ENCODE measurements at regions not wholly inside any gene's neighbourhood (a gene's known extent, or its start where the extent isn't known, plus 50 kb on each side); places are given as distances from the start of the nearest gene placed in this dataset.
"Not testable (repeated sequence)": the region's sequence is repeated elsewhere in the genome, so short reads cannot be mapped to it uniquely, and the experiment has no call there.

- peak; percentile 19 to 24 for DNase-seq (ENCODE audit: low read depth in 2 of 2)
Measured at GRCh38 chr6:8180327-8181159, 78.2 kb upstream of the EEF1E1 start.

DNA sequence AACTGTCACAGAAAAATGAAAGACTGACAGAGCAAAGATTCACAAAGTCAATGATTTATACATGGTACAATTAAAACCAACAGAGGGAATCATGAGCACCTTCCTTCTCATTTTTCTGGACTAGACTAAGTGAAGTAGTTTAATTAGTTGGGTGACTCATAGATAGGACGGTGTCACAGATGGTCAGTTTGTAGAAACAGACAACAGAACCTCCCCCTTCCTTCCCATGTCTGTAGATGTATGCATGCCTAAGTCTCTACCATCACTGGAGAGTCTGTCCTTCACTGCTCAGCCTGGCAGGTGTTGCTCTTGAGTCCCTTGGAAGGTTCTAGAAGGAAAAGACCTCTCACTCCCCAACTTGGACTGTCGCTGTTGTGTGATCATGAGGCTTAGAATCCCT, 75.4 kb upstream of the EEF1E1 start:
- no peak for DNase-seq (ENCODE audit: low read depth in 2 of 2)

GRCh38 chr6:8175046-8175777, 72.9 kb upstream of the EEF1E1 start:
- DNase-seq (ENCODE audit: low read depth in 2 of 2), result no peak

DNA sequence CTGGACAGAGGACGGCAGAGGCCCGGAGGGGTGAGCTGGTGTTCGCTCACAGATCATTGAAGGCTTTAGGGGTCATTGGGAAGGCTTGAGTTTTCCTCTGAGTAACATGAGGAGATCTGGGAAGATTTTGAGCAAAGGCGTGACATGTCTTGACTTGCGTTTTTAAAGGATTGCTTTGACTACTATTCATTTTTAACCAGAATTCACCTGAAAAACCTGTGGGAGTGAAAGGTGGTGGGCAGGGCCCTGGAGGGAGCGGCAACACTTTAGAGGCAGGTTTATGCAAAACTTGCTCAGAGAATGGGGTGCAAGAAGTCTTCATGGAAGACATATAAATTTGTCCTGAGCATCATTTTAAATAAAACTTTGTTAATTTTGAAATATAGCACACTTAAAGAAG, 72.2 kb upstream of the EEF1E1 start:
- DNase-seq (ENCODE audit: low read depth in 2 of 2), result no peak

DNA sequence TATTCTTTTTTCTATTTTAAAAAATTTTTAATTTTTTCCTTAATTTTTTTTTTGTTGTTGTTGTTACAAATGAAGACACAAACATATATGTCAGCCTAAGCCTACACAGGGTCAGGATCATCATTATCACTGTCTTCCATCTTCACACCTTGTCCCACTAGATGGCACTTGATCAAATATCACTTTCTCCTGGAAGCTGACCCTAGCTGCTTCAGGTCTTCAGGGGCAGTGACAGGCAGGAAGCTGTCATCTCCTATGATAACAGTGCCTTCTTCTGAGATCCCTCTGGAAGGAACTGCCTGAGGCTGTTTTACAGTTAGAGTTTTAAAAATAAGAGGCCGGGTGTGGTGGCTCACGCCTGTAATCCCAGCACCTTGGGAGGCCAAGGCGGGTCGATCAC, 70.2 kb upstream of the EEF1E1 start:
- DNase-seq (ENCODE audit: low read depth in 2 of 2), result no peak

DNA sequence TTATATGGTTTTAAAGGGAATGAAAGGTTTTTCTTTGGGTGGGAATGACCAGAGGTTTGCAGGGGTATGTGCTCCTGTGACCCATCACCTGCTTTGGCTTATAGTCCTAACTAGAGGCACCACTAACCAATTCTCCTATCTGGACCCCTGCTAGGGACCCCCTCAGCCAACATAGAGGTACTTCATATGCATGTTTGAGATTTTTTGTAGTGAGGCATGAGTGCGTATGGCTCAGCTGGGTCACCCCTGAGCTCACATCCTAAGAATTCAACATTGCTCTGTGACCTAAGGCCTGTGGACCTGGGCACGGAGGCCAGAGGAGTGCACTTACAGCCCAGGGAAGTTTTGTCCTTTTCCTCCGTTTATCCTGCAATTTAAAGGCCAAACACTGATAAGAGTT, 68.4 kb upstream of the EEF1E1 start:
- DNase-seq (ENCODE audit: low read depth in 2 of 2), result no peak

- no peak for DNase-seq (ENCODE audit: low read depth in 2 of 2)
Measured at GRCh38 chr6:8170245-8170644, 67.9 kb upstream of the EEF1E1 start.

GRCh38 chr6:8166156-8166555, 63.8 kb upstream of the EEF1E1 start:
- DNase-seq (ENCODE audit: low read depth in 2 of 2), result no peak

GRCh38 chr6:8165008-8165407, 62.7 kb upstream of the EEF1E1 start:
- DNase-seq (ENCODE audit: low read depth in 2 of 2), result not testable (repeated sequence)

DNA sequence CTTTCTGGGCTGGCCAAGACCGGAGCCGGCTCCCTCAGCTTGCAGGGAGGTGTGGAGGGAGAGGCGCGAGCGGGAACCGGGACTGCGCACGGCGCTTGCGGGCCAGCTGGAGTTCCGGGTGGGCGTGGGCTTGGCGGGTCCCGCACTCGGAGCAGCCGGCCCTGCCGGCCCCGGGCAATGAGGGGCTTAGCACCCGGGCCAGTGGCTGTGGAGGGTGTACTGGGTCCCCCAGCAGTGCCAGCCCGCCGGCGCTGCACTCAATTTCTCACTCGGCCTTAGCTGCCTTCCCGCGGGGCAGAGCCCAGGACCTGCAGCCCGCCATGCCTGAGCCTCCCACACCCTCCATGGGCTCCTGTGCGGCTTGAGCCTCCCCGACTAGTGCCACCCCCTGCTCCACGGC, 61.9 kb upstream of the EEF1E1 start:
- DNase-seq (ENCODE audit: low read depth in 2 of 2), result not testable (repeated sequence)

DNA sequence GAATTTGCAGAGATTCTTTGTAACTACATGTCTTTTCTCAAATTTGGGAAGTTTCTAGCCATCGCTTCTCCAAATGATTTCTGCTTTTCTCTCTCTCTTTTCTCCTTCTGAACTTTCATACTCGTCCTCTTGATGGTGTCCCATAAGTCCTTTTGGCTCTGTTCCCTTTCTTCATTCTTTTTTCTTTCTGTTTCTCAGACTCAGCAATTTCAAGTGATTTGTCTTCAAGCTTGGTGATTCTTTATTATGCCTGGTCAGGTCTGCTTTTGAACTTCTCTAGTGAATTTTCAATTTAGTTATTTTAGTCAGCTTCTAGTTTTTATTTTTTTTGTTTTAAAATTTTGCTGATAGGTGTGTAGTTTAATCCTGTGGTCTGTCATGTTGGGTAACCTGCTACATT, 57.6 kb upstream of the EEF1E1 start:
- no peak for DNase-seq (ENCODE audit: low read depth in 2 of 2)

- DNase-seq (ENCODE audit: low read depth in 2 of 2), result no peak
Measured at GRCh38 chr6:8157839-8158238, 55.5 kb upstream of the EEF1E1 start.

DNA sequence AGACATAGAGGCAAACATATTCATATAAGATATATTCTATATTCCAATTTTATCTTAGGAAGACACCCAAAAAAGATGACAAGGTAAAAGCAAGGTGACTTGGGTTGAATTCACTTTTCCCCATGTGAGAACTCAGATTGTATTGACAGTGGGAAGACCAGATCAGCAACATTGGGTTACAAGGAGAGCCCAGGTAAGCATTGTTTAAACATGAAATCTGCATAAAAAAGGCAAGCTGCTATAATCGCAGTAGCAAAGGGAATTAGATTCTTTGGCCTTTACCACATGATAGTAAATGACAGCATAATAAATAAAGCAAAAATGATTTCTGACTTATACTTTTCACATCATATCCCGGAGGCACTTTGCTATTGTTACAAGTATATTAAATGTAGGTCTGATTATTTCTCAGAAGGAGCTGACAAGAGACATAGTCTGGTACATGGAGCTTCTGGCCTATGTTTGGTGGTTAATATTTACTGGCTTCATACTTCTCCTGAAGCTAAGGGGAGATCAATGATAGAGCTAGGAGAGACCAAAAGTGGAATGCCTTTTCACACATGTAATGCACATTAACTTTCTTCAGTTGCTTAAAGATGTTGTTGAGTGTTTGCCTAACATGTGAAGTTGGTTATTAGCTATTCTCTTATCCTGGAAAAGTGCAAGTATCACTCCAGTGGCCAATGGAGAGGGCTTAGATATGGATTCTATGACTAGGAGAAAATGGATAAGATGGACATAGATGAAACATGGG, 53.1 kb upstream of the EEF1E1 start:
- DNase-seq (ENCODE audit: low read depth in 2 of 2), result no peak

Measured in fibroblast of skin of left biceps (primary cell).